ENCODE measurements at regions not wholly inside any gene's neighbourhood (a gene's known extent, or its start where the extent isn't known, plus 50 kb on each side); places are given as distances from the start of the nearest gene placed in this dataset.

GRCh38 chr2:239587841-239588240 lies 187.0 kb upstream of the HDAC4 start:
- TF ChIP-seq CTCF (IDR thresholded peaks at IDR 0.05) (no peak), ZFX (IDR thresholded peaks at IDR 0.05; ENCODE audit: borderline replicate concordance) (no peak)

All from 22Rv1 (cell line).